GM12892 (cell line): ENCODE measurements at regions not wholly inside any gene's neighbourhood (a gene's known extent, or its start where the extent isn't known, plus 50 kb on each side); places are given as distances from the start of the nearest gene placed in this dataset.

Experiments used
- DNase-seq: peaks from one replicate; pipeline ENCODE4 v3.0.0; 2011; ENCODE audit not compliant: insufficient read length
- FAIRE-seq: peaks from 2 replicates; lab custom pipeline; 2011; peaks lifted over from hg19 to GRCh38; lab: Jason Lieb, UNC
- POLR2A ChIP-seq: IDR thresholded peaks from 2 replicates; pipeline ENCODE4 v1.6.1; 2011; ENCODE audit warnings: low read depth, low read length, control low read depth
- POLR2AphosphoS5 ChIP-seq: IDR thresholded peaks from 2 replicates; pipeline ENCODE4 v1.6.1; 2011; ENCODE audit warnings: low read depth, low read length, control low read depth
- TAF1 ChIP-seq: IDR thresholded peaks from 2 replicates; pipeline ENCODE4 v1.6.1; 2011; ENCODE audit warnings: low read depth, mild to moderate bottlenecking, control low read depth, low read length, borderline replicate concordance

- DNase-seq (no peak), FAIRE-seq (no peak)
- TF ChIP-seq POLR2AphosphoS5 (no peak), TAF1 (no peak), POLR2A (no peak)
Measured at GRCh38 chr6:132061381-132061780, 110.2 kb upstream of the CCN2 start.

- DNase-seq (no peak), FAIRE-seq (no peak)
- no peak for TF ChIP-seq POLR2AphosphoS5
- no peak for TF ChIP-seq POLR2A
- no peak for TF ChIP-seq TAF1
Measured at GRCh38 chr6:132060591-132060990, 109.4 kb upstream of the CCN2 start.

- TF ChIP-seq POLR2A (no peak), POLR2AphosphoS5 (no peak), TAF1 (no peak)
Measured at GRCh38 chr6:132058975-132059374, 107.8 kb upstream of the CCN2 start.

GRCh38 chr6:132054525-132054924 is 103.4 kb upstream of the CCN2 start:
- FAIRE-seq = no peak
- no peak for DNase-seq
- no peak for TF ChIP-seq POLR2AphosphoS5
- TF ChIP-seq POLR2A = no peak
- no peak for TF ChIP-seq TAF1

More at GRCh38 chr6:132058975-132059374, 107.8 kb upstream of the CCN2 start:
- DNase-seq (no peak), FAIRE-seq (no peak)

GRCh38 chr6:132053511-132053910 is 102.3 kb upstream of the CCN2 start:
- TF ChIP-seq POLR2A = no peak
- no peak for TF ChIP-seq TAF1
- TF ChIP-seq POLR2AphosphoS5 = no peak
- FAIRE-seq (no peak), DNase-seq (no peak)

GRCh38 chr6:132052096-132052495 is 100.9 kb upstream of the CCN2 start:
- DNase-seq = no peak
- TF ChIP-seq POLR2A (no peak), POLR2AphosphoS5 (no peak), TAF1 (no peak)
- FAIRE-seq = no peak

GRCh38 chr6:132045877-132046276 is 94.7 kb upstream of the CCN2 start:
- DNase-seq = no peak
- no peak for TF ChIP-seq POLR2A
- TF ChIP-seq TAF1 = no peak
- no peak for TF ChIP-seq POLR2AphosphoS5
- no peak for FAIRE-seq

GRCh38 chr6:132043148-132043547 is 92.0 kb upstream of the CCN2 start:
- FAIRE-seq (no peak), DNase-seq (no peak)
- TF ChIP-seq TAF1 (no peak), POLR2A (no peak), POLR2AphosphoS5 (no peak)

- FAIRE-seq (no peak), DNase-seq (no peak)
- no peak for TF ChIP-seq POLR2A
- no peak for TF ChIP-seq TAF1
Measured at GRCh38 chr6:132041706-132042105, 90.5 kb upstream of the CCN2 start.

- TF ChIP-seq TAF1 (no peak), POLR2AphosphoS5 (no peak), POLR2A (no peak)
- no peak for DNase-seq
- FAIRE-seq = no peak
Measured at GRCh38 chr6:132028029-132028428, 76.9 kb upstream of the CCN2 start.

GRCh38 chr6:132025468-132025867 is 74.3 kb upstream of the CCN2 start:
- FAIRE-seq (no peak), DNase-seq (no peak)
- no peak for TF ChIP-seq TAF1
- TF ChIP-seq POLR2AphosphoS5 = no peak

- DNase-seq (no peak), FAIRE-seq (no peak)
- no peak for TF ChIP-seq POLR2A
- no peak for TF ChIP-seq TAF1
- TF ChIP-seq POLR2AphosphoS5 = no peak
Measured at GRCh38 chr6:132023490-132023889, 72.3 kb upstream of the CCN2 start.
